Bronchial epithelial cell (primary cell): ENCODE measurements at regions not wholly inside any gene's neighbourhood (a gene's known extent, or its start where the extent isn't known, plus 50 kb on each side); places are given as distances from the start of the nearest gene placed in this dataset.

Source experiments
- DNase-seq: peaks from one replicate; pipeline ENCODE4 v3.0.0-alpha.2; 2010; ENCODE audit warnings: low read depth
- FAIRE-seq: peaks from 2 replicates; lab custom pipeline; 2011; peaks lifted over from hg19 to GRCh38; lab: Jason Lieb, UNC
- H3K27me3 ChIP-seq: 2 replicates; pipeline ENCODE4 v1.5.1; 2011; ENCODE audit warnings: low read length; ENCODE audit not compliant: control insufficient read depth, insufficient read depth
- H3K36me3 ChIP-seq: 2 replicates; pipeline ENCODE4 v1.5.1; 2011; ENCODE audit warnings: low read length; ENCODE audit not compliant: control insufficient read depth, insufficient read depth
- H3K4me3 ChIP-seq: 2 replicates; pipeline ENCODE4 v1.5.1; 2011; ENCODE audit warnings: mild to moderate bottlenecking, low read depth, low read length, control low read depth
- CTCF ChIP-seq: IDR thresholded peaks from 2 replicates; pipeline ENCODE4 v1.5.1; 2011; ENCODE audit warnings: mild to moderate bottlenecking, moderate library complexity, low read length, control low read depth, inconsistent platforms; ENCODE audit not compliant: insufficient read depth, severe bottlenecking

- no peak for DNase-seq
- Histone ChIP-seq H3K4me3 (no peak overlapping the region), H3K27me3 (no peaks in the 10 kb centered on the region), H3K36me3 (no peaks in the 10 kb centered on the region)
- no peak for FAIRE-seq
- no peak for TF ChIP-seq CTCF
Measured at GRCh38 chr21:20741445-20741844, 256.8 kb upstream of the NCAM2 start.

GRCh38 chr21:20760221-20760620, 238.0 kb upstream of the NCAM2 start:
- Histone ChIP-seq H3K36me3 (no peaks in the 10 kb centered on the region), H3K4me3 (no peak overlapping the region), H3K27me3 (no peaks in the 10 kb centered on the region)
- DNase-seq (no peak), FAIRE-seq (no peak)
- no peak for TF ChIP-seq CTCF

DNA sequence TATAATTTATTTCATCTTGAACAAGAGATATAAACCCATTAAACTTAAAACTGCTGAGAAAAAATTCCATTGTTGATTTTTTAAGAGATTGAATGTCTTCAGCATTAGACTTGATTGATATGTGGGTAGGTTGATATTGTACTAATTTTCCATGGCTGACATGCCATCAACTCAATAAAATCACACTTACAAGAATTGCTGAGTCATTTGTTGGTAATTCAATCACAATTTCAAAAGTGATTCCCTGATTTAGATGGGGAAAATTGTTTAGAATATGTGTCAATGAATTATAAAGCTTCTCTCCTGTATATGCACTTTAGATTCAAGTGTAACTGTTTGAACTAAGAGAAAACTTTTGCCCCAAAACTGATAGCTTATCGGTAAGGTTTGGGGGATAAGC, 223.5 kb upstream of the NCAM2 start:
- no peaks in the 10 kb centered on the region for H3K36me3 ChIP-seq
- no peak for TF ChIP-seq CTCF
- DNase-seq: no peak
- H3K27me3 ChIP-seq: no peaks in the 10 kb centered on the region
- FAIRE-seq: no peak
- no peak overlapping the region for H3K4me3 ChIP-seq

- FAIRE-seq: no peak
- no peak for DNase-seq
- H3K36me3 ChIP-seq: no peaks in the 10 kb centered on the region
- H3K27me3 ChIP-seq: no peaks in the 10 kb centered on the region
- TF ChIP-seq CTCF: no peak
- H3K4me3 ChIP-seq: no peak overlapping the region
Measured at GRCh38 chr21:20779321-20779720, 218.9 kb upstream of the NCAM2 start.

- FAIRE-seq: no peak
- no peak for TF ChIP-seq CTCF
- no peak for DNase-seq
Measured at GRCh38 chr21:20783611-20784010, 214.6 kb upstream of the NCAM2 start.

DNA sequence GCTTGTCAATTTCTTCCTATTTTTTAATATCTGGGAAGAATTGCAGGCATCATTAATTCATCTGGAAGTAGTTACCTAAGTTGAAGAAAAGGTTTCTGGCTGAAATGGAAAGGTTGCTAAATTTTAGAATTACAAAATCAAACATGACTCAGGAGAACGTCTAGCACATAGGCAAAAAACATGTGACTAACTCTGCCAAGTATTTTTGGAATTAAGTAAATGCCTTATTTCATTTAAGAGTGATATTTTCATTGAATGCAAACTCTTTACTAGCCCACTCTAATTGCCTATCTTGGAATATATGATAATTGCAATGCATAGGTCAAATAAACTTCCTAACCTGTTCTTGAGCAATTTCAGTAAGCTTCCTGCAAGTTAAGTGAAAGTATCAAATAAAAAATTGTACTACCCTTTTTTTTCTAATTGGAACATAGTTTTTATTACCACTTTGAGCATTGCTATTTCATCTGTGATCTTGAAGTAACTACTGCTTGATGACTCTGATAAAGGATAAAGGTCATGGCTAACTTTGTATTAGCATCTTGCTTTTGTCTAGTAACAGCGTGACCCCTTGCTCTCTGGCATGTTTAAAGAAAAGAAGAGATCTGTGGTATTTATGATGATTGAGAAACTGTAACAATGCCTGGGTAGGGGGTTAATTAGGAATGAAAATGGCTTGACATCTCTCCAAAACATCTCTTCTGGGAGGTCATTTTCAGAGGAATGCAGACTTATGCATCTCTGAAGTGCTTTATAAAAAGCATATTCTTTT, 208.3 kb upstream of the NCAM2 start:
- TF ChIP-seq CTCF: no peak
- no peak for FAIRE-seq

More at GRCh38 chr21:20783611-20784010, 214.6 kb upstream of the NCAM2 start:
- Histone ChIP-seq H3K36me3 (no peaks in the 10 kb centered on the region), H3K27me3 (no peaks in the 10 kb centered on the region), H3K4me3 (no peak overlapping the region)

More for the DNA sequence above, 208.3 kb upstream of the NCAM2 start:
- peak; percentile 4 for DNase-seq
- no peak overlapping the region for H3K4me3 ChIP-seq
- no peaks in the 10 kb centered on the region for H3K27me3 ChIP-seq
- no peaks in the 10 kb centered on the region for H3K36me3 ChIP-seq
